Tongue (tissue), 1 donor: ENCODE measurements at regions not wholly inside any gene's neighbourhood (a gene's known extent, or its start where the extent isn't known, plus 50 kb on each side); places are given as distances from the start of the nearest gene placed in this dataset.
"Not testable (repeated sequence)": the region's sequence is repeated elsewhere in the genome, so short reads cannot be mapped to it uniquely, and the experiment has no call there.

Experiments used
- DNase-seq: peaks from one replicate; pipeline ENCODE4 v3.0.0-alpha.2; 2015

DNA sequence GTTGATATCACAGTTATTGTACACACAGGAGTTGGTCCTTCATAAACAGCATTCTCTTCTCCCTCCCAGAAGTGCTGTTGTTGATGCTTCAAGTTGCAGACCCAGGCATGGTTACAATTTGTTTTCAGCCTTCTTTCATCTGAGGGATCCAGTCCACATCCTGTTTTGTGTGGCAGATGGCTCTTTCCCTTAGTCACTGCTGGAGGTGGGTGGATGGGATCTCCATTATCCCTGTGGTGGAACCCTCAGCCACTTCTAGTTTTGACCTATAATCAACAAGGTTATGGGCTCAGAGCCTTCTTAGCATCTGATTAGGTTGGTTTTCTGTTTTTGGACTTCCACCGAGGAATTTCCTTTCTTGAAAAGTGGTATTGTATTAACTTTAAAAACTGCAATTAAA lies 214.2 kb downstream of the SH2D4B start:
- DNase-seq: no peak

- DNase-seq: no peak
Measured at GRCh38 chr10:80753612-80754011, 215.9 kb downstream of the SH2D4B start.

GRCh38 chr10:80755893-80756292 lies 218.2 kb downstream of the SH2D4B start:
- DNase-seq: no peak

- DNase-seq: no peak
Measured at GRCh38 chr10:80759693-80760092, 222.0 kb downstream of the SH2D4B start.

DNA sequence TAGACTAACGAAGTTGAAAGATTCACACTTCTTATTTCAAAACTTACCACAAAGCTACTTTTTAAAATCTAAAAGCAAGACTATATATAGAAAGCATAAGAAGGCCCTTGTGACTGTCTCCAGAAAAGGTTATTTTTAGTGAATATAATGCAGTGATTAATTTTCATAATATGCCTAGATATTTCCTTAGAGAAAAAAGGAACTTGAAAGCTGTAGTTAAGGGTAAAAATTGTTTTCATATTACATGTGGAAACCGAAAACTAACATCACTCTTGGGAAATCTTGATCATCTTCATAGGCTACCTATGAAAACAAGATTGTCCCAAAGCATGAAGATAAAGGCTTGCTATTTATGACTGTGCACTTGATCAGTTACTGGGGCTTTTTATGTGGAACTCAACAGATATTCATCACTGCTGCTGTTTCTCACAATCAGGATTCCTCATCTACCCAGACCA lies 223.2 kb downstream of the SH2D4B start:
- DNase-seq: no peak

- DNase-seq: no peak
Measured at GRCh38 chr10:80767963-80768362, 230.3 kb downstream of the SH2D4B start.

GRCh38 chr10:80769700-80770160 lies 232.0 kb downstream of the SH2D4B start:
- DNase-seq: no peak

- no peak for DNase-seq
Measured at GRCh38 chr10:80770239-80770638, 232.5 kb downstream of the SH2D4B start.

DNA sequence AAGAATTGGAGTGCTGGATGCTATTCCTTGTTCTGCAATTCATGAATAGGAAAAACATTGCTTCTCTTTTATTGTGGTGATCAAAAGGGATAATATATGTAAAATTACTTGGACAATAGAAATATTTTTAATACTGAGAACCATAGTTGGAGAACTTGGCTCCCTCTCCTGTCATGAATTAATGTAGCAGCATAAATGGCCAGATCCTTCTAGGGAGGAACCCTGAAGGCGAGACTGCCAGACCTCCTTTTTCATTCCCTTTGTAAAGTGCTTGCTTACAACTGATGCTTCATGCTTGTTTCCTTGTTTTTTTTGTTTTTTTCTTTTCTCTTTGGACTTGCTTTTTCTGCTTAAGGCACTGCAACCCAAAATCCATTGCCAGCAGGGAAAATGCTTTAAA lies 233.6 kb downstream of the SH2D4B start:
- no peak for DNase-seq

DNA sequence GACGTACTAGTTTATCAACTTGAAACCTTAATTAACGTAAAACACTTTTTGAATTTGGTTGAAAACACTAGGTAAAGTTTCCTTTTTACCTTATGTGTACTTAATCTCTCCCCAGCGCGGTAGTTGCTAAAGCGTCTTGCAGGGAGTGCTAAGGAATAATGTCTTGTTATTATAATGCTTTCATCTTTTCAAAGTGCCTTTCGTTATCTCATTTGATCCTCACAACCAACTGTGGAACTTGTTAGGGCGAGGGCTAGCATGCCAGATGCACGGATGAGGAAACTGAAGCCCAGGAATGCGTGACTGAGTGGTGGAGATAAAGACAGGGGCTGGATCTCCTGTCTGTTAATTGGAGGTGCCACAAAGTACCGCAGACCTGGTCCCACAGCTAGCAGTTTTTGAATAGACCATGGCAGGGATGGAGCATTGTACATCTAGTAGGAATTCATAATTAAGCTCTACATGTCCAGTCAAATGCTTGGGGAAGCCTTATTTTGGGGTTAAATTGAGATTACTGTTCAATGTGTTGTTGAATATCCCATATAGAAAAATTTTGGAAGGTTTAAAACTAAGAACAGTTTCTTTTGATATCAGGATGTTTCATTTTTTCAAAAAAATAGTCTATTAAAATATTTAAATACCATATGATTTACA lies 234.3 kb downstream of the SH2D4B start:
- DNase-seq: peak; percentile 6

- no peak for DNase-seq
Measured at GRCh38 chr10:80772596-80772995, 234.9 kb downstream of the SH2D4B start.

- DNase-seq: no peak
Measured at GRCh38 chr10:80784695-80785094, 247.0 kb downstream of the SH2D4B start.

DNA sequence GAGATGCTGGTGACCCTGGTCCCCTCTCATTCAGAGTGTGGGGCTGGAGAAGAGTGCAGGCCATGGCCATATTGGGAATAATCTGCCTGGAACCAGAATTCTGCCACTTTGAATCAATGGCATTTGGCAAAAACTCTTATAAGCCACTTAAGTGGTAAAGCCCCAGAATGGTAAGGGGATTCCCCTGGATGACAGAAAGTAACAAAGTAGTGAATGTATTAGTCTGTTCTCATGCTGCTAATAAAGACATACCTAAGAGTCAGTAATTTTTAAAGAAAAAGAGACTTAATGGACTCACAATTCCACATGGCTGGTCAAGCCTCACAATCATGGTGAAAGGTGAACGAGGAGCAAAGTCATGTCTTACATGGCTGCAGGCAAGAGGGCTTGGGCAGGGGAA lies 248.6 kb downstream of the SH2D4B start:
- no peak for DNase-seq

- DNase-seq: no peak
Measured at GRCh38 chr10:80787952-80788351, 250.2 kb downstream of the SH2D4B start.

GRCh38 chr10:80794994-80795393 lies 257.3 kb downstream of the SH2D4B start:
- no peak for DNase-seq

DNA sequence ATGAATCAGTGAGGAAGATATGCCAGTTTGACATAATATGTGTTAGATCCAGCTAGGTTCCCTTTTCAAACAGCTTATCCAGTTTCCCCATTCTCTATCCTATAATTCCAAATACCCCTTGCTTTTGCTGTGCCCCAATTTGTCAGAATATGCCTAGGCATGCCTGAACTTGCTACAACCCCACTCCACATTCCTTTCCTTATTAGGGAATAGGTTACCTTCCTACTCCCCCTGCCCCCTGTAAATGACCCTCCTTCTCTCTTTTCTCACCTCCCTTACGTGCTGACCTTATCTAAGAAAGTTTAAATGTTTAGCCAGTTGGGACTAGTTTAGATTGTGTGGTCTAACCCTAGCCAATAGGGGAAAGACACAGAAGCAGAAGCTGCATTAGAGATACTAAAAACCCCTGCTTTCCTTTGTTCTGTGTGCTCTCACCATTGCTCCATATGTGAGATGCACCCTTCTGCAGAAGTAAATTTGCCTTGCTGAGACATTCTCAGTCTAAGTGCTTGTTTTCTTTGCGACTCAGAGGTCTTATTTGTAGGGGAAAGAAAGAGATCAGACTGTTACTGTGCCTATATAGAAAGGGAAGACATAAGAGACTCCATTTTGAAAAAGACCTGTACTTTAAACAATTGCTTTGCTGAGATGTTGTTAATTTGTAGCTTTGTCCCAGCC lies 267.8 kb downstream of the SH2D4B start:
- no peak for DNase-seq

GRCh38 chr10:80814147-80814652 lies 276.5 kb downstream of the SH2D4B start:
- DNase-seq: no peak

DNA sequence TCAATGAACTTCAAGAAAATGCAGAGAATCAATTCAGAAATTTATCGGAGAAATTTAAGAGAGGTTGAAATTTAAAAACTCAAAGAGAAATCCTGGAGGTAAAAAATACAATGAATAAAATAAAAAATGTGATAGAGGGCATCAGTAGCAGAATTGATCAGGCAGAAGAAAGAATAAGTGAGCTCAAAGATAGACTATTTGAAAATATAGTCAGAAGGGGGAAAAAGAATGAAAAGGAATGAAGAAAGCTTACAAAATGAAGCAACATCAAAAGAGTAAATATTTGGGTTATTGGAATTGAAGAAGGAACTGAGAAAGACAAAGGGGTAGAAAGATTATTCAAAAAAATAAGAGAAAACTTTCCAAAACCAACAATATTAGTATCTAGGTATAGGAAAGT lies 291.4 kb downstream of the SH2D4B start:
- DNase-seq: no peak

- DNase-seq: no peak
Measured at GRCh38 chr10:80829562-80829961, 291.9 kb downstream of the SH2D4B start.

DNA sequence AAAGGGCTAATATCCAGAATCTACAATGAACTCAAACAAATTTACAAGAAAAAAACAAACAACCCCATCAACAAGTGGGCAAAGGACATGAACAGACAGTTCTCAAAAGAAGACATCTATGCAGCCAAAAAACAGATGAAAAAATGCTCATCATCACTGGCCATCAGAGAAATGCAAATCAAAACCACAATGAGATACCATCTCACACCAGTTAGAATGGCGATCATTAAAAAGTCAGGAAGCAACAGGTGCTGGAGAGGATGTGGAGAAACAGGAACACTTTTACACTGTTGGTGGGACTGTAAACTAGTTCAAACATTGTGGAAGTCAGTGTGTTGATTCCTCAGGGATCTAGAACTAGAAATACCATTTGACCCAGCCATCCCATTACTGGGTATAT lies 295.0 kb downstream of the SH2D4B start:
- not testable (repeated sequence) for DNase-seq

DNA sequence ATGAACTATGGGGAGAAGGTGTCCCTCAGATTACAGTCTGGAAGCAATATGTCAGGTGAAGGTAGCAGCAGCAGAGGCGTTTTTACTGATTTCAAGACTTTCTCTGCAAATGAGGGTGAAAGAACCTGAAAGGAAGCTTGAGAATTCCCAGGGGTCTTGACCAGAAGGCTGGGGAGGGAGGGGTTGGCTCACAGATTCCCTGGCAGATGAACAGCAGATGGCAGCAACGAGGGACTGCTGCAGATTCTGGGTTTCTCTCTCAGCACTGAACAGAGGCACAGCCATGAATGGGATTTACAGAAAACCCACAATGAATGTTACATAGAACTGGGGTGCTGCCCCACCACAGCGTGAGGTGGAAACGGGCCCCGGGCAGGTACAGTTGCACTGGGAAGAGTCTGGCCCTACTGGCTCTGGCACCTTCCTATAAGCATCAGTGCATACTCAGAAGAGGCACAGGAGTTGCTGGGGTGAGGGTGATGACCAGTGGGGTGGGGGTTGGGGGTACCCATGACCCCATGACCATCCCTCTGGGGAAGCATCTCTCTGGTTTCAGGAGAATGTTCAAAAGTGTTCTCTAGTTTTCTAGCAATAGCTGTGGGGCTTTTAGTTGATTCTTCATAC lies 317.8 kb downstream of the SH2D4B start:
- DNase-seq: peak; percentile 18

GRCh38 chr10:80856186-80856585 lies 318.5 kb downstream of the SH2D4B start:
- no peak for DNase-seq

GRCh38 chr10:80859279-80859678 lies 321.6 kb downstream of the SH2D4B start:
- not testable (repeated sequence) for DNase-seq
